ENCODE measurements at regions not wholly inside any gene's neighbourhood (a gene's known extent, or its start where the extent isn't known, plus 50 kb on each side); places are given as distances from the start of the nearest gene placed in this dataset.

DNA sequence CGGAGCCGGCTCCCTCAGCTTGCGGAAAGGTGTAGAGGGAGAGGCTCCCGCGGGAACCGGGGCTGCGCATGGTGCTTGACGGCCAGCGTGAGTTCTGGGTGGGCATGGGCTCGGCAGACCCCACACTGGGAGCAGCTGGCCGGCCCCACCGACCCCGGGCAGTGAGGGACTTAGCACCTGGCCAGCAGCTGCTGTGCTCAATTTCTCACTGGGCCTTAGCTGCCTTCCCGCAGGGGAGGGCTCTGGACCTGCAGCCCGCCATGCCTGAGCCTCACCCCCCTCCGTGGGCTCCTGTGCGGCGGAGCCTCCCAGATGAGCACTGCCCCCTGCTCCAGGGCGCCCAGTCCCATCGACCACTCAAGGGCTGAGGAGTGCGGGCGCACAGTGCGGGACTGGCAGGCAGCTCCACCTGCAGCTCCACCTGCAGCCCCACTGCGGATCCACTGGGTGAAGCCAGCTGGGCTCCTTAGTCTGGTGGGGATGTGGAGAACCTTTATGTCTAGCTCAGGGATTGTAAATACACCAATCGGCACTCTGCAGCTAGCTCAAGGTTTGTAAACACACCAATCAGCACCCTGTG, 1141.8 kb downstream of the PCDH17 start:
- DNase-seq (ENCODE audit: low read depth, low spot score): no peak

DNA sequence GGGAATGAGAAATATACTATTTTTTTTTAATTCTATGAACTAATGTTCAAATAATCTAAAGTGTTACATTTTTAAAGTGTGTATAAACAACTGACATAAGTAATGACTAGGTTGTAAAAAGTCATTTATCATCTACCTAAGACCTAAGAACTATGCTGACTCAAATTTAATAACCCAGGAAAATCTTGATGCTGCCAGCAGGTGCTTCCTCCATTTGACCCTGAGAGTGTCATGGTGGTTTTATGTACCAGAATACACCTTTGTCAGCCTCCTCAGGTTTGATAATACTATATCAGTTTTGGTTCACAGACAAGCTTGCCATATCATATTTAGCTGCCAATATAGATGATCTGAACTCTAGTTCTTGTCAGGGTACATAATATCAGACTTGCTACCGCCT, 1151.2 kb downstream of the PCDH17 start:
- no peak for DNase-seq (ENCODE audit: low read depth, low spot score)

DNA sequence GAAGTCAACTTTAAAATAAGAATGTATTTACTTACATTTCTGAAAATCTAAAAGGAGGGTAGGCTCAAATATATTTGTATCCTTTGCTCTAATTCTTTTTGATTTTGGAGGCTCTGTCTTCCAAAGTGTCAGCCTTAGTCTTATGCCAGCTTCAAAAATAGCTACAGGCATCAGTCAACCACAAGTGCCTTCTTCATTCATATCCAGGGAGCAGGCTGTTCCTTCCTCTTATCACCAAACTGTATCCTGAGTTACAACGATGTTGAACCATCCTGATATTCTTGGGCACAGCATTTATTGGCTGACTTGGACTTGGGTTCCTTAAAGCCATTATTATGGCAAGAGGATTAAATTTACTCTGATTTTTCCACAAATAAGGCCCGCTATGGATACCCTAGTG, 1161.3 kb downstream of the PCDH17 start:
- DNase-seq (ENCODE audit: low read depth, low spot score): no peak

DNA sequence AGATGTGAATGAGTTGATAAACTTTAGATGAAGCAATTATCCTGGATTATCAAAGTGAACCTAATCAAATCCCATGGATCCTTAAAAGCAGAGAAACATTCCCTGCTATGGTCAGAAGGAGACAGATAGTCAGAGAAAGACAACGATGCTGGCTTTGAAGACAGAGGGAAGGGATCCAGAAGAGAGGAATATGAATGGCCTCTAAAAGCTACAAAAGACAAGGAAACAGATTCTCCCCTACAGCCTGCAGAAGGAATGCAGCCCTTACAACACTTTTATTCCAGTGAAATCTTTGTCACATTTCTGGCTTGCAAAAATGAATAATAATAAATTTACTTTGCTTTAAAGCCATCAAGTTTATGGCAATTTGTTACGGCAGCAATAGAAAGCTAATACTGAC, 1164.2 kb downstream of the PCDH17 start:
- no peak for DNase-seq (ENCODE audit: low read depth, low spot score)

DNA sequence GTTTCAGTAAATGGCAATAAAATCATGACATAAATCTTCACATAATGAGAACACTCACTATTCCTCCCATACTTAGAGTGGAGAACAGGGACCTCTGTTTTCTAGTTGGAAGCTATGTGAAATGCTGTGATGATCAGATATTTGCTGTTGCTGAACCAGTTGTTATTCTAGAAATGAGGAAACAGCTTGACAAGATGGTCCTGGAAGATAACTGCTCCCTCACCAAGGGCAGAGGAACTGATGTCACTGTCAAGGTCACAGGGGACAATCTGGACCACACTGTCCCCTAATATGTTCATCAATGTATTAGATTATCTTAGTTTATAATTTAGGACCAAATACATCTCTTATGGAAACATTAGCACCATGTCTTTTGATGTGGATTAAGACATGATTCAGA, 1173.3 kb downstream of the PCDH17 start:
- DNase-seq (ENCODE audit: low read depth, low spot score): no peak

DNA sequence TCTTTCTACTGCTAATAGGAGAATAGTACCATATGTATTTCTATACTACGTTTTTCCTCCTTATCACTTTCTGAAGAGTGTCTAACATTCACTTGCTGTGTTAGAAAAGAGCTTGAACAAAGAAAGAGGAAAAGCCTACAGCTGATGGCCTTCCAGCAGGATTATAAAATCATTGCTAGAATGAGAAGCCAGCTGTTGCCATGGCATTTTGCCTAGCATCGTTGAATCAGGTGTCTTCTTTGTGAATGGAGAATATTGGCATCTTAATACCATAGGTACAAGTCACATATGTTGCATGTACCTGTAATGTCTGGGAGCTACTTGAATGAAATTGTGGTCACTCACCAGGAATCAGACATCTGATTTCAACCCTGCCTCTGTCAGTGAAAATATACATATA, 1174.9 kb downstream of the PCDH17 start:
- no peak for DNase-seq (ENCODE audit: low read depth, low spot score)

DNA sequence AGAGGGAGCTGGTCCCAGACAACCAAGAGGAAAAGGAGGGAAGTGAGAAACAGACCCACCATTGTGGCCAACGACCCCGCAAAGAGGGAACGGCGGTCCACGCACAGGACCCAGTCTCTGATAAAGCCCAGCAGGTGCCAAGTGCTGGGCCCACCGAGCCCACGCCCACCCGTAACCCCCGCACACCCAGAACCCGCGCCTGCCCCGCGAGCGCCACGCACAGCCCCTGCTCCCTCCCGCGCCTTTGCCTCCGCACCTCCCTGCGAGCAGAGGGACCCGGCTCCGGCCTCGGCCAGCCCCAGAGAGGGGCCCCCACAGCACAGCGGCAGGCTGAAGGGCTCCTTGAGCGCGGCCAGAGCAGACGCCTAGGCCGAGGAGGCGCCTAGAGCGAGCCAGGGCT, 1192.2 kb downstream of the PCDH17 start:
- DNase-seq (ENCODE audit: low read depth, low spot score): no peak

DNA sequence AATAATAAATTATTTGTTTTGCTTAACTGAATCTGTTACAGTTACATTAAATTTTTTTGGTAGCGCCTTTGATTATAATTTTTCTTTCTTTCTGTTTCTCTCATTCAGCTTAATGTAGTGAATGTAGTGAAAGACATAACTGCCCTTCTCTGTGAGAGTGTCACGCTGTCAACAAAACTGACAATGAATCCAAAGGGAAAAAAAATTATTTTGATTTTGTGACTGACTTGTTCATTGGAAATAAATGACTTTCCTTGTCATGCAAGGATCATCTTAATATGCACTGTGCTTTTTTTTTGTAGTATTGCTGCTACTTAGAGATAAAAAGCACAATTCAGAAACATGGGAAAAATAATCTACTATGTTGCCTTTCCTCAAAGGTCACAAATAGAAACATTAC, 1196.4 kb downstream of the PCDH17 start:
- DNase-seq (ENCODE audit: low read depth, low spot score): no peak

DNA sequence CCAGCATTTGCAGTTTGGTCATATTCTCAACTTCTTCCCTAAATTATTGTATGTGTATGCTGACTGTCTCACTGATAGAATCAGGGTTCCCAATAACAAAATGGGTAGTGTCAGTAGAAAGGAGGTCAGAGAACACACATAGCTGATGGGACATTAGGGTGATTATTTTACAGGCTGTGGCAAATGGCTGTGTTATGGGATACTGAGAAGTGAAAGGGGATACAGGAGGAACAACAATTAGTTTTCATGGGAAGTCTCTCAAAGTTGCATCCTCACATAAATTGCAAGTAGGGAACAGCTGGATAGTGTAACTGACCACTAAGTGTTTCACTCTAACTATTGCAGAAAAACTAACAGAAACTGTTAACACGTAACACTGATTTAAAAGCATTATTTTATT, 1199.3 kb downstream of the PCDH17 start:
- DNase-seq (ENCODE audit: low read depth, low spot score): no peak

DNA sequence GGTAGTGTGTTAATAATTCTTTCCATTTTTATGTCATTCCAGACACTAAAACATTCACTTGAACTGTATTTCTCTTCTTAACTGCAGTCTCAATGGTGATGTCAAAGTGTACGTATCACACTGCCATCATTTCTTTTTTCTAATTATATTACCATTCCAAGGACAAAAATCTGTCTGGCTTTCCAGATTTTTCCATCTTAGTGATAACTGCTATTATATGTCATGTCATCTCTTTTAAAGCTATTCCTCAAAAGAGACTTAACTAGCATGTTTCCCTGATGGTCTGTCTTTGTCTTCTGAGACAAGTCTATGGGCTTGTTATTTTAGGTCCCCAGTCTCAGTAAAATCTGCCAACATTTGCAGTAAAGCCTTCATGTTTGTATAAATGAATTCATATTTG, 1207.1 kb downstream of the PCDH17 start:
- no peak for DNase-seq (ENCODE audit: low read depth, low spot score)

DNA sequence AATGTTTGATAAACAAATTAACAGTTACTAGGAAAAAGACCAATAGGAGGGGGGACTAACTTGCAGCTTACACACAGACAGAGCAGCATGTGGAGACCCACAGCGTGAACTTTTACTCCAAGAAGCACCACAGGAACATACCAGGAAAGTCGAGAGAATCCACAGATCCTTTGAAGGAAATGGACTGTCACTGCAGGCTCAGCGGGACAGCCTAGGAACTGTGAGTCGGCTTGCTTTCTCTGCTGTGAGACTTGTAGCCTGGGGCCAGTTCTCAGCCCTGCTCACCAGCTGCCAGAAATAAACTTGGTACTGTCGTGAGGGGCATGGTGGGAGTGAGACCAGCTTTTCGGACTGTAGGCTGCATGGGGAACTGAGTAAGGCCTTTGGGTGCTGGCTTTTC, 1211.5 kb downstream of the PCDH17 start:
- DNase-seq (ENCODE audit: low read depth, low spot score): peak; percentile 52

DNA sequence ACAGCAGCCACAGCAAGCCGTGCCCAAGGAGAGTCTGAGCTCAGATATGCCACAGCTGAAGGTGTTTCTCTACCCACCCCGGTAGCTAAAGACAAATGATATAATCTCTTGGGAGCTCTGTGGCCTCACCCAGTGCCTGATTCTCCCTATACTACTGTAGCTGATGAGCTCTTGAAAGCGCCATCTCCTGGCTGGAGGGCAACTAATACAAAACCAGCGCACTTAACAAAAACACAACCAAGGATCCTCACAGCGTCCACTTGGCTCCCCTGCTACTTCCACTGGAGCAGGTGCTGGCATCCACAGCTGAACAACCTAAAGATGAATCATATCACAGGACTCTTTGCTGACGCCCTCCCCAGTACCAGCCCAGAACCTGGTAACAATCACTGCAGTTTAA, 1212.0 kb downstream of the PCDH17 start:
- no peak for DNase-seq (ENCODE audit: low read depth, low spot score)

DNA sequence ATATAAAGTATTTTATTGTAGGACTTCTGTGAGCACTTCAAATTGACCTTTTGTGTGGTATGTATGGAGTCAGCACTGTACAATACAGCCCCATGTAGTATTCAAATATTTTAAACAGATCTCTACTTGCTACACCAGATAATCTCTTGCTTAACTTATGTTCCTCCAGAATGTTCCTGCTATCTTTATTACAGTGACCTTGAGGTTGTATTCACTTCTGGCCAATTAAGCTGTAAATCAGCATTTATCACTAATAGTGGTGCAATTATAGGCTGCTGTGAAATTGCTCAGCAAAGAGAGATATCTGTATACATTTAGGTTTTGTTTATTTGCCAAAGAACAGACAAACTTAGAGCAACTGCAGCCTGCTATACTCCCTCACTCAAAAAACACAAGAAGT, 1218.6 kb downstream of the PCDH17 start:
- DNase-seq (ENCODE audit: low read depth, low spot score): no peak

DNA sequence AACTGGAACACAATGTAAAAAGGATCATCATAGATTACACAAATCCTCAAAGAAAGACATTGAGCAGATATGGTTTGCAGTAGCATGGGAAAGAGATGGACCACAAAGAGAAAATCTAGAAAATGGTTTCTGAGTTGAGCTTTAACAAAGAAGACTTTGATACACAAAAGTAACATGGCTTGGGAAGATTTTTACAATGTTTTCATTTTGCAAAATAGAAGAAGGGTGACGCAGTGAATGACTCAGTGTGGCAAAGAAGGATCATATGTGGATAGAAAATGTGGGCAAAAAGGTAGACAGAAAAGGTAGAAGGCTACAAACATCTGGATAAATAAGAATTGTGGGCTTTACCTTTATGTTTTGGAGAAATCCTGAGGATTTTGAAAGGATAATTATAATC, 1220.5 kb downstream of the PCDH17 start:
- no peak for DNase-seq (ENCODE audit: low read depth, low spot score)

DNA sequence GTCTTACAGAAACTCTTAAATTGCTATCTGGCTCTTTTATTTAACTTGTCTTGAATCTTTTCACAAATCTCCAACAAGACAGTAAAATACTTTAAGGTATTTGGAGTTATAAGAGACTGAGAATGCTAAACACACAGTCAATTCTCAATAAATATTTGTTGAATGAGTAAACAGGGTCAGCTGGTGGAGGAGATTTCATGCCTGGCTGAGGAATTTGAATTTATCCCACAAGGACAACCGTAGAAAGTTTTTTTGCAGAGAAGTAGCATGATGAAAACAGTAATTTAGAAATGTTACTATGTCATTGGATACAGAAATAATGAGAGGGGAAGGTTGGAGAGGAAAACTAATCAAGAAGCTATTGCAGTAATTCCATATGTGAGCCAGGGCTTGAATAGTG, 1223.7 kb downstream of the PCDH17 start:
- no peak for DNase-seq (ENCODE audit: low read depth, low spot score)

DNA sequence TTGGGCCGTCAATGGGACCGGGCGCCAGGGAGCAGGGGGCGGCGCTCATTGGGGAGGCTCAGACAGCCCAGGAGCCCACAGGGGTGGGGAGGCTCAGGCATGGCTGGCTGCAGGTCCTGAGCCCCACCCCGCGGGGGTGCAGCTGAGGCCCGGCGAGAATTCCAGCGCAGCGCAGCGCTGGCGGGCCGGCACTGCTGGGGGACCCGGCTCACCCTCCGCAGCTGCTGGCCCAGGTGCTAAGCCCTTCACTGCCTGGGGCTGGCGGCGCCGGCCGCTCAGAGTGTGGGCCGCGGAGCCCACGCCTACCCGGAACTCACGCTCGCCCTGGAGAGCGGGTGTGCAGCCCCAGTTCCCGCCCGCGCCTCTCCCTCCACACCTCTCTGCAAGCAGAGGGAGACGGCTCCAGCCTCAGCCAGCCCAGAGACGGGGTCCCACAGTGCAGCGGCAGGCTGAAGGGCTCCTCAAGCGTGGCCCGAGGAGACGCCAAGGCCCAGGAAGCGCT, 1227.4 kb downstream of the PCDH17 start:
- no peak for DNase-seq (ENCODE audit: low read depth, low spot score)

DNA sequence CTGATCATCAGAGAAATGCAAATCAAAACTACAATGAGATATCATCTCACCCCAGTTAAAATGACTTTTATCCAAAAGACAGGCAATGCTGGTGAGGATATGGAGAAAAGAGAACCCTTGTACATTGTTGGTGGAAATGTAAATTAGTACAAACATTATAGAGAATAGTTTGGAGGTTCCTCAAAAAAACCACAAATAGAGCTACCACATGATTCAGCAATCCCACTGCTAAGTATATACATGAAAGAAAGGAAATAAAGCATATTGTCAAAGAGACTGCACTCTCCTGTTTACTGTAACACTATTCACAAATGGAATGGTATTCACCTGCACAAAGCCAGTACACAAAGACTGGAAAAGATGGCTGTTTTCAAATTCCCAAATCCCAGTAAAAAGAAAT, 1233.7 kb downstream of the PCDH17 start:
- DNase-seq (ENCODE audit: low read depth, low spot score): no peak

DNA sequence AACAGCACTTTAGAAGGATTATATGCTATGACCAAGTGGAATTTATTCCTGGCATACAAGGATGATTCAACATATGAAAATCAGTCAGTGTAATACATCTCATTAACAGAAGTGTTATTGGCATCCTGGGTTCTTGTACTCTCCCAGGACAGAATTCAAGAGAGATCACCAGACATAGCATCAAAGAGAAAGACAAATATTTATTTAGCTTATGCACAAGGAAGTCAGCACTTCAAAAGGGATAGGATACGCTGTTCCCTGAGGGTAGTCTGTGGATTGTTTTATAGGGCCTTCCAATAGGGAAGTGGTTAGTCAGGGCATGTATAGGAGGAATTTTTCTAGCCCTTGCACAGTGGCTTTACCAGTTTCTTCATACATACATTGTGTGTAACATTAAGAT, 1238.0 kb downstream of the PCDH17 start:
- no peak for DNase-seq (ENCODE audit: low read depth, low spot score)

DNA sequence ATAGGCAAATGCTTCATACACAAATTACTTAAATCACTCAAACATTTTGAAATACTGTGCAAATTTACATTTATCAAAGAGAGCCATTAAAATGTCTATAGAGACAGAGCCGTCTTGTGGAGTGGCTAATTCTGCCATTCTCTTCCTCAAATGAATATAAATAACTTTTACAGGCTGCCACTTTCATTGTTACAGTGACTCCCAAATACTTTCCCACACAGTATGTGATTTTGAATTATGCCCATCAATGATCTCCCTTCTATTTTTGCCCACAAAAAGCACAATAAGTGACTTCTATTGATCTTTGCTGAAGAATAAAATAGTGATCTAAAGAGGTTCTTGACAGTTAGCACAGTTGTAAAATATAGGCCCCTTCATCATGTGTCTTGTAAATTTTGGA, 1244.9 kb downstream of the PCDH17 start:
- DNase-seq (ENCODE audit: low read depth, low spot score): no peak

DNA sequence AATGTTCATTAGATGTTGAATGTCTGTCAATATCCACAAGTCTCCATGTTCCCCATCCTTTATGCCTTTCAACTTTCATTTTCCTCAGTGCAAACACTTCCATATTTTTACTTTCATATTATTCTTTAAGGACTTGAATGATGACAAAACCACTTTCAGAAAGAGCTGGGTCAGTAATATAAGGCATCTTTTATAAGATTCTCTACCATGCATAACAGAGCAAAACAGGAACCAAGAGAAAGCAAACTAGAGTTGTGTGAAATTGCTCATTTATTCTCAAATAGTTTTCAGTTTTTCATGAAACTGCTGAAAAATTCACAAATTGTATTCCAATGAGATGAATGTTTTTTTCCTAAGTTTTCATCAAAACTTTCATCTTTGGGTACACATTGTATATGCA, 1247.6 kb downstream of the PCDH17 start:
- no peak for DNase-seq (ENCODE audit: low read depth, low spot score)

DNA sequence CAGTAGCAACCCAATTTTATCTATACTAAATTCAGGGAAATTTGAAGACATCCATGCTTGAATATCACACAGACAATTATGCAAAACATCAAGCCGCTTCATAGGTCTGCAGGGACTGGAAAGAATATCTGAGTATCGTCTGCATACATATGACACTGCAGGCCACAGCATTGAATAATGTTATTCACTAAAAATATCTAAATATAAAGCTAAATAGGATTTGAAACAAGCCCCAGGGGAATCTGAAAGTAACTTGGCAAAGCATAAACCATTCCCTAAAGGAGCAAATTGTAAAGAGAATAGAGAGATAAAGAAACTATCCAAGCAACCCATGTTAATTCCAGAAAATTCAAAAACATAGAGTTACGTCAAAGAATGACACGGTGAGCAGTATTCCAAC, 1251.0 kb downstream of the PCDH17 start:
- DNase-seq (ENCODE audit: low read depth, low spot score): no peak

DNA sequence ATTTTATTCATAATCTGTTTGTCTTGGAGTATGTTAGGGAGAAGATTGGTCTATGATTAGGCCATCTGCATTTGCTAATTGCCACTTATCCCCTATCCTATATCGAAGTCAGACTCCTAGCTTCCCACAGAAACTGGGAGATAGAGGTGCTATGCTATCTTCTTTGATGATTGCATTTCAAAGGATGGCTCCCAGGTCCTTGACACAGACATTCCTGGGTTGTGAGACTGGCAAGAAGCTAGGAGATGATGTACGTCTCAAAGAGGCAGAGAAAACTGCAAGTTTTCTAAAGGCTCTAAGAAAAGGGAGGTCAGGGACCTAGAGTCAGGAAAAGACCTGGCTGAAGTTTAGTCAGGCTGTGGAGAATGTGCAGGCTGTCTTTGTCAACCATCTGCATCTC, 1251.9 kb downstream of the PCDH17 start:
- no peak for DNase-seq (ENCODE audit: low read depth, low spot score)

DNA sequence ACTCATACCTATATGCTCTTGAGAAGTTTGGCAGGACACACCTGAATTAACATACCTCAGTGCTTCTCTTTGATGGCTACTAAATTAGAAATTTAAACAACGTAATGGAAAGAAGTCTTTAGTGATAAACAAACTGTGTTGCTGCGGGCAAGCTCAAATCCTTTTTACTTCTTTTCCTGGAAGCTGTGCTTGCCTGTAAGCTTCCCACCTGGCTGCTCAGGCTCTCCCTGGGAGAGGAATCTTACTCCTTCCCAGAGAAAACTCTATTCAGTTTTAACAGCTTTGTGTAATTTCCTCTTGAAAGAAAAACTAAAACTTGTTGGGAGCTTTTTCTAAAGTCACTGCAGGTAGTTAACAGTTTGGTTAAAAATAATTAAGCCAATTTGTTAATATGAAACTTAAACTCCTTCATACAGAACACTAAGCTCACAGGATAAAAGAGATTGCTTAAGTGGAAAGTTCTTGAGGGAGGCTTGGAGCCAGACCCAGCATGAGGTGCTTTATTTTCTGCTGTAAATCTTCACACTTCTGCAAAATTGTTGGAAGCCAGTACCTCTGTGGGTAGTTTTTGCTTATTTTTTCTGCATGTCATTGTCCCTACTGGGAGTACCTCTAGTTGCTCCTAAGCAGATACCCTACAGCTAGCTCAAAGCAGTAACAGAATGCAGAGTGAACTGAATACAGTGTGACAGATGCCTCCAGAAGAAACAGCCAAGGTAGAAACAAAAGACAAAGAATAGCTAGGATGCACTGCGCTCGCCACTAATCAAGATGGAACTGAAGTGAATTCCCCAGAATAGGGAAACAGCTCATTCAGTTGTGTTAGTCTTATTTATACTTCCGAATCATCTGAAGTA, 1253.0 kb downstream of the PCDH17 start:
- DNase-seq (ENCODE audit: low read depth, low spot score): no peak
